Loucy (cell line): ENCODE measurements at regions not wholly inside any gene's neighbourhood (a gene's known extent, or its start where the extent isn't known, plus 50 kb on each side); places are given as distances from the start of the nearest gene placed in this dataset.
"Not testable (repeated sequence)": the region's sequence is repeated elsewhere in the genome, so short reads cannot be mapped to it uniquely, and the experiment has no call there.

Source experiments
- H2AFZ ChIP-seq: fragments of 200-600 bp; sonication (generic); 2 replicates; pipeline ENCODE4 v1.6.0; 2016; ENCODE audit warnings: antibody characterized with exemption, mild to moderate bottlenecking, low read length, moderate library complexity
- H3F3A ChIP-seq: fragments of 200-600 bp; 2 replicates; pipeline ENCODE4 v1.6.0; 2016; ENCODE audit warnings: antibody characterized with exemption, low read depth, mild to moderate bottlenecking
- H3K27me3 ChIP-seq: fragments of 200-600 bp; sonication (generic); 2 replicates; pipeline ENCODE4 v1.6.1; 2014; ENCODE audit warnings: low read length, mild to moderate bottlenecking; ENCODE audit not compliant: insufficient read depth, poor library complexity, severe bottlenecking
- H3K36me3 ChIP-seq: fragments of 200-600 bp; sonication (generic); 2 replicates; pipeline ENCODE4 v1.6.1; 2016; ENCODE audit warnings: low read length; ENCODE audit not compliant: insufficient read depth
- H3K4me1 ChIP-seq: fragments of 200-600 bp; sonication (generic); 2 replicates; pipeline ENCODE4 v1.5.1; 2014; ENCODE audit warnings: low read length, mild to moderate bottlenecking; ENCODE audit not compliant: insufficient read depth, poor library complexity, severe bottlenecking
- H3K4me2 ChIP-seq: fragments of 200-600 bp; sonication (generic); 2 replicates; pipeline ENCODE4 v1.6.0; 2014; ENCODE audit warnings: antibody characterized with exemption, low read length, low read depth, mild to moderate bottlenecking; ENCODE audit not compliant: poor library complexity, severe bottlenecking
- H3K4me3 ChIP-seq: fragments of 200-600 bp; sonication (generic); 2 replicates; pipeline ENCODE4 v1.5.1; 2014; ENCODE audit warnings: low read length, mild to moderate bottlenecking, mixed read lengths; ENCODE audit not compliant: poor library complexity, severe bottlenecking
- H3K79me2 ChIP-seq: fragments of 200-600 bp; sonication (generic); 2 replicates; pipeline ENCODE4 v1.6.1; 2014; ENCODE audit warnings: low read length; ENCODE audit not compliant: insufficient read depth
- H3K9ac ChIP-seq: fragments of 200-600 bp; sonication (generic); 2 replicates; pipeline ENCODE4 v1.6.0; 2014; ENCODE audit warnings: mild to moderate bottlenecking, low read depth, low read length, moderate library complexity; ENCODE audit not compliant: poor library complexity, severe bottlenecking
- H3K9me2 ChIP-seq: fragments of 200-600 bp; sonication (generic); replicated peaks from 2 replicates; pipeline ENCODE4 v1.6.1; 2016; ENCODE audit warnings: low read depth, low read length, mixed read lengths
- H3K9me3 ChIP-seq: fragments of 200-600 bp; sonication (generic); 2 replicates; pipeline ENCODE4 v1.6.1; 2014; ENCODE audit warnings: mild to moderate bottlenecking, antibody characterized with exemption, low read length, low read depth; ENCODE audit not compliant: insufficient read depth
- H4K20me1 ChIP-seq: fragments of 200-600 bp; sonication (generic); 2 replicates; pipeline ENCODE4 v1.6.0; 2014; ENCODE audit warnings: antibody characterized with exemption, low read length, mild to moderate bottlenecking; ENCODE audit not compliant: insufficient read depth, poor library complexity, severe bottlenecking
- EZH2phosphoT487 ChIP-seq: fragments of 200-600 bp; IDR thresholded peaks from 2 replicates; pipeline ENCODE4 v1.6.1; 2018; ENCODE audit warnings: antibody characterized with exemption, mild to moderate bottlenecking, moderate library complexity, borderline replicate concordance
- TF ChIP-seq, protein P1 (sequence below): fragments of 200-600 bp; sonication (generic); conservative IDR thresholded peaks from 2 replicates; pipeline ENCODE4 v1.5.1; 2014; ENCODE audit warnings: mild to moderate bottlenecking, antibody characterized with exemption, low read length

DNA sequence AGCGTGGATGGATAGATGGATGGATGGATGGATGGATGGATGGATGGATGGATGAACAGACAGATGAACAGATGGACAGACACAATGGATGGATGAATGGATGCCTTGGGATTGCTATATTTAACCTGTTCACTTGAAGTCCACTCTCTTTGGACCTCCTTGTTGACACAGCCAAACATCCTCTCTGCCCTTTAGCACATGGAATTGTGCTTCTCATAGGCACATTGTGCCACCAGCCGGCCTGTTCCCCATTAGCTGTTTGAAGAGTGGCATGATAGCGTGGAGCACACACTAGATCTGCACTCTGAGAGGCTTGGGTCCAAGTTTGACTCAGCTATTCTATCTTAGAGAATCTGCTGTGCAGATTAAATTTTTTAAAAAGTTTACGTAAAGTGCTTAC lies 56.9 kb upstream of the GSC start:
- Histone ChIP-seq H2AFZ (no peak overlapping the region), H3K9ac (no peak overlapping the region), H3K4me2 (no peak overlapping the region), H3K9me2 (no peaks in the 10 kb centered on the region), H3K36me3 (no peaks in the 10 kb centered on the region), H3F3A (no peaks in the 10 kb centered on the region), H3K9me3 (peaks cover 6% of the 10 kb centered on the region; the same call in 1 of the 2 replicates), H3K4me1 (no peaks in the 10 kb centered on the region), H3K27me3 (no peaks in the 10 kb centered on the region), H3K79me2 (no peaks in the 10 kb centered on the region), H3K4me3 (no peak overlapping the region), H4K20me1 (no peaks in the 10 kb centered on the region)
- TF ChIP-seq EZH2phosphoT487: no peak
- TF ChIP-seq, protein P1, sequence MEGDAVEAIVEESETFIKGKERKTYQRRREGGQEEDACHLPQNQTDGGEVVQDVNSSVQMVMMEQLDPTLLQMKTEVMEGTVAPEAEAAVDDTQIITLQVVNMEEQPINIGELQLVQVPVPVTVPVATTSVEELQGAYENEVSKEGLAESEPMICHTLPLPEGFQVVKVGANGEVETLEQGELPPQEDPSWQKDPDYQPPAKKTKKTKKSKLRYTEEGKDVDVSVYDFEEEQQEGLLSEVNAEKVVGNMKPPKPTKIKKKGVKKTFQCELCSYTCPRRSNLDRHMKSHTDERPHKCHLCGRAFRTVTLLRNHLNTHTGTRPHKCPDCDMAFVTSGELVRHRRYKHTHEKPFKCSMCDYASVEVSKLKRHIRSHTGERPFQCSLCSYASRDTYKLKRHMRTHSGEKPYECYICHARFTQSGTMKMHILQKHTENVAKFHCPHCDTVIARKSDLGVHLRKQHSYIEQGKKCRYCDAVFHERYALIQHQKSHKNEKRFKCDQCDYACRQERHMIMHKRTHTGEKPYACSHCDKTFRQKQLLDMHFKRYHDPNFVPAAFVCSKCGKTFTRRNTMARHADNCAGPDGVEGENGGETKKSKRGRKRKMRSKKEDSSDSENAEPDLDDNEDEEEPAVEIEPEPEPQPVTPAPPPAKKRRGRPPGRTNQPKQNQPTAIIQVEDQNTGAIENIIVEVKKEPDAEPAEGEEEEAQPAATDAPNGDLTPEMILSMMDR: no peak

DNA sequence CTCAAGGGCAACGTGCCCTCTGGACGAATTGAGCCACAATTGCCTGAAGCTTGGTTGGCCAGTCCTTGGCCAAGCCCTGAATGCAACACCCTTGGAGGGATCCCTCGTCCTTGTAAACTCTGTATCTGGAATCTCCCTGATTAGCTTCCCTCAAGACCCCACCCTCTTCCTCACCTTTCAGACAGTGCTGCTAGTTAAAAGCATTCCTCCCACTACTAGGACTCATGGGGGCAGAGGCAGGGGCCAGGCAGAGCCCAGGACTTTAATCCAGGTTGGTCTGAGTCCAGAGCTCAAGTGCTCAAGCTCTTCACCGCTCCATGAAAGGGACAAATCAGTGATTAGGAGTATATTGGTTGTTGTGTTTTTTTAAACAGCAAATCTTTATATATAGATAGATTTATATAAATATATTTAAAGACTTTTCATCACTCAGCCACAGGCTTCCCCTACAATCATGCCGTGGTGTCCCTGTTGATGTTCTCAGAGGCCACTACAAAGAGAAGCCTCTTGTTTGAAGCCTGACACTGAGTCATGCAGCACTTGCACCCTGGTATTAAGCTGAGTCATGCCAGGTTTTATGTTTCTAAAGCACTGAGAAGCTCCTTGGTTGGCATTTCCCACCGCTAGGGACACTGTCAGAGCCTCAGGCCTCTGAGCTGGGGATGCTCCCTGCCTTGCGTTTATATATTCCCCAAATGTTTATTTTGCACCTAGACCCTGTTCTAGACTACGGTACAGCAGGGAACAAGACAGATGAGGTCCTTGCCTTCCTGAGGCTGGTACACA lies 53.8 kb upstream of the GSC start:
- H2AFZ ChIP-seq: no peak overlapping the region
- H3K4me1 ChIP-seq: no peaks in the 10 kb centered on the region
- H3K79me2 ChIP-seq: no peaks in the 10 kb centered on the region
- no peak overlapping the region for H3K4me3 ChIP-seq
- H3K9me2 ChIP-seq: no peaks in the 10 kb centered on the region
- H3K36me3 ChIP-seq: no peaks in the 10 kb centered on the region
- H3K27me3 ChIP-seq: no peaks in the 10 kb centered on the region
- TF ChIP-seq EZH2phosphoT487: no peak
- TF ChIP-seq, protein P1: no peak
- peaks cover 6% of the 10 kb centered on the region; the same call in 1 of the 2 replicates for H3K9me3 ChIP-seq
- no peak overlapping the region for H3K4me2 ChIP-seq
- H3F3A ChIP-seq: no peaks in the 10 kb centered on the region
- H3K9ac ChIP-seq: no peak overlapping the region
- H4K20me1 ChIP-seq: no peaks in the 10 kb centered on the region

DNA sequence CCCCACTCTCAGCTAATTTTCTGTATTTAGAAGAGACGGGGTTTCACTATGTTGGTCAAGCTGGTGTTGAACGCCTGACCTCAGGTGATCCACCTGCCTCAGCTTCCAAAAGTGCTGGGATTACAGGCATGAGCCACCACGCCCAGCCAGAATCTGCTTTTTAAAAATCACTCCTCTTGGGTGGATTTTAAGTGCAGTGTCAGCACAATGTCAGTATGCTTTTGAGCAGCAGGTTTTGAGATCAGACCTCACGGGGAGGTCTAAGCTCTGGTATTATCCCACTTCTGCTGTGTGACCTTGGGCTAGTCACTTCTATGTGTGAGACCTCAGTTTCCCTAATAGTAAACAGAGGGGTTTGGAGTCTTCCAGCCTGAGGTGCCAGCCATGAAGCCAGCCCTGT lies 51.8 kb upstream of the GSC start:
- Histone ChIP-seq H3K9ac (no peak overlapping the region), H3F3A (no peaks in the 10 kb centered on the region), H2AFZ (no peak overlapping the region), H3K9me3 (peaks cover 6% of the 10 kb centered on the region; the same call in 1 of the 2 replicates), H3K4me3 (no peak overlapping the region), H3K36me3 (no peaks in the 10 kb centered on the region), H3K4me2 (no peak overlapping the region), H3K9me2 (no peaks in the 10 kb centered on the region), H3K79me2 (no peaks in the 10 kb centered on the region), H3K27me3 (no peaks in the 10 kb centered on the region), H3K4me1 (no peaks in the 10 kb centered on the region), H4K20me1 (no peaks in the 10 kb centered on the region)
- no peak for TF ChIP-seq EZH2phosphoT487
- TF ChIP-seq, protein P1: no peak

DNA sequence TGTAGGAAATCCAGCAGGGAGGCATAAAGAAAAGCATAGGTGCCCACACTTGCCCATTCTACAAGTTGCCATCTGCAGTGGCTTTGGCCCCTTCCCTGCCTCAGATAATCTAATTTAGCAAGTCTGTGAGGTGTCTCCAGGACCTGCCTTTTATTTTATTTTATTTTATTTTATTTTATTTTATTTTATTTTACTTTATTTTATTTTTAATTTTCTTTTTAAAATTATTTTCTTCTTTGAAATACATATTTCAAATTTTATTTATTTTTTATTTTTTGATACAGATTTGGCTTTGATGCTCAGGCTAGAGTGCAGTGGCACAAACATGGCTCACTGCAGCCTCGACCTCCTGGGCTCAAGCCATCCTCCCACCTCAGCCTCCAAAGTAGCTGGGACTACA lies 51.0 kb upstream of the GSC start:
- H2AFZ ChIP-seq, H3K79me2 ChIP-seq, H3F3A ChIP-seq, H3K9me3 ChIP-seq, H4K20me1 ChIP-seq, H3K27me3 ChIP-seq, H3K4me1 ChIP-seq, H3K4me2 ChIP-seq, H3K4me3 ChIP-seq, H3K9ac ChIP-seq, H3K36me3 ChIP-seq, H3K9me2 ChIP-seq: not testable (repeated sequence)
